SH-SY5Y (cell line): ENCODE measurements at regions not wholly inside any gene's neighbourhood (a gene's known extent, or its start where the extent isn't known, plus 50 kb on each side); places are given as distances from the start of the nearest gene placed in this dataset.

Experiments
- GATA2 ChIP-seq: IDR thresholded peaks from 2 replicates; pipeline ENCODE4 v1.6.1; 2011; ENCODE audit warnings: mild to moderate bottlenecking, low read depth, low read length
- GATA3 ChIP-seq: IDR thresholded peaks from 2 replicates; pipeline ENCODE4 v1.6.1; 2011; ENCODE audit warnings: low read depth, mild to moderate bottlenecking, low read length, moderate library complexity

- TF ChIP-seq GATA3 = no peak
- TF ChIP-seq GATA2 = no peak
Measured at GRCh38 chr21:16792101-16792500, 720.7 kb upstream of the CXADR start.
